ENCODE measurements at regions not wholly inside any gene's neighbourhood (a gene's known extent, or its start where the extent isn't known, plus 50 kb on each side); places are given as distances from the start of the nearest gene placed in this dataset.

GRCh38 chr10:11397980-11398580, 213.4 kb downstream of the USP6NL start:
- TF ChIP-seq SRF (IDR thresholded peaks at IDR 0.05; ENCODE audit: low read depth, low read length) (no peak), TAF1 (IDR thresholded peaks at IDR 0.05; ENCODE audit: low read depth, low read length) (no peak), SP1 (IDR thresholded peaks at IDR 0.05; ENCODE audit: low read depth, low read length) (no peak), RAD21 (IDR thresholded peaks at IDR 0.05 in 1 of 2, conservative IDR thresholded peaks at IDR 0.05 in 1 of 2; ENCODE audit: low read depth in 2 of 2, low read length in 2 of 2) (no peak), YY1 (IDR thresholded peaks at IDR 0.05; ENCODE audit: low read depth, low read length) (no peak), POLR2A (IDR thresholded peaks at IDR 0.05; ENCODE audit: control extremely low read depth in 1 of 2, low read depth in 2 of 2, low read length in 2 of 2) (no peak), EZH2 (IDR thresholded peaks at IDR 0.05; ENCODE audit: low read depth, low read length, severe bottlenecking) (no peak), ZNF274 (IDR thresholded peaks at IDR 0.05; ENCODE audit: borderline replicate concordance, extremely low read depth, low read length) (no peak)
- TF ChIP-seq, protein P1, sequence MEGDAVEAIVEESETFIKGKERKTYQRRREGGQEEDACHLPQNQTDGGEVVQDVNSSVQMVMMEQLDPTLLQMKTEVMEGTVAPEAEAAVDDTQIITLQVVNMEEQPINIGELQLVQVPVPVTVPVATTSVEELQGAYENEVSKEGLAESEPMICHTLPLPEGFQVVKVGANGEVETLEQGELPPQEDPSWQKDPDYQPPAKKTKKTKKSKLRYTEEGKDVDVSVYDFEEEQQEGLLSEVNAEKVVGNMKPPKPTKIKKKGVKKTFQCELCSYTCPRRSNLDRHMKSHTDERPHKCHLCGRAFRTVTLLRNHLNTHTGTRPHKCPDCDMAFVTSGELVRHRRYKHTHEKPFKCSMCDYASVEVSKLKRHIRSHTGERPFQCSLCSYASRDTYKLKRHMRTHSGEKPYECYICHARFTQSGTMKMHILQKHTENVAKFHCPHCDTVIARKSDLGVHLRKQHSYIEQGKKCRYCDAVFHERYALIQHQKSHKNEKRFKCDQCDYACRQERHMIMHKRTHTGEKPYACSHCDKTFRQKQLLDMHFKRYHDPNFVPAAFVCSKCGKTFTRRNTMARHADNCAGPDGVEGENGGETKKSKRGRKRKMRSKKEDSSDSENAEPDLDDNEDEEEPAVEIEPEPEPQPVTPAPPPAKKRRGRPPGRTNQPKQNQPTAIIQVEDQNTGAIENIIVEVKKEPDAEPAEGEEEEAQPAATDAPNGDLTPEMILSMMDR (IDR thresholded peaks at IDR 0.05; ENCODE audit: control extremely low read depth in 1 of 3, insufficient read depth in 1 of 3, low read depth in 1 of 3, low read length in 3 of 3) = no peak

Measured in H1 (cell line).